ENCODE measurements at regions not wholly inside any gene's neighbourhood (a gene's known extent, or its start where the extent isn't known, plus 50 kb on each side); places are given as distances from the start of the nearest gene placed in this dataset.

DNA sequence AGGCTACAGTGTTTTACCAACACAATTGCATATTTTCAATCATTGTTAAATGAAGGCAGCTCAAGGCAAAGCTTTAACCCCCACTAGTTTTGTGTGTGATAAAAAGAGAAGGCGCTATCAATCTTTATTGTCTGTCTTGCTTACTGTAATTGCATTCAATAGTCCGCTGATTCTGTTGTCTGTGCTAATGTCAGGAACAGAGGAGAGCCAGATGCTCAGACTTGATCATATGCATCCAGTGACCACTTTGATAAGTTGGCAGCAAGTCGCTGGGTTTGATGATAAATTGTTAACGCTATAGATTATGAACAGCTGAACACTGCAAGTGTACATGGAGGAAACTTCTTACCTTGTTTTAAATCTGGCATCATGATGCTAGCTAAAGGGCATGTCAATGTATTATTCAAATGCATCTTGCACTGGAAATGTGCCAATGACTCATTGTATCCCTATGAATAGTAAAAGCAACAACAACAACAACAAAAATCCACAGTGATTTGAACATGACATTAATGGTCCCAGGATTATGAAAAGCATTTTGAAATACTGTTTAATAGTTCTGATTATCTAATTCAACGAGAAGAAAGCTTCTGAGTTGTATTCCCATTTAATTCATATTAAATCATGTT lies 423.5 kb upstream of the FANCL start:
- no peak overlapping the region for H3K4me3 ChIP-seq (ENCODE audit: low read length)
- no peak for DNase-seq (ENCODE audit: low read depth)
- TF ChIP-seq, protein P1, sequence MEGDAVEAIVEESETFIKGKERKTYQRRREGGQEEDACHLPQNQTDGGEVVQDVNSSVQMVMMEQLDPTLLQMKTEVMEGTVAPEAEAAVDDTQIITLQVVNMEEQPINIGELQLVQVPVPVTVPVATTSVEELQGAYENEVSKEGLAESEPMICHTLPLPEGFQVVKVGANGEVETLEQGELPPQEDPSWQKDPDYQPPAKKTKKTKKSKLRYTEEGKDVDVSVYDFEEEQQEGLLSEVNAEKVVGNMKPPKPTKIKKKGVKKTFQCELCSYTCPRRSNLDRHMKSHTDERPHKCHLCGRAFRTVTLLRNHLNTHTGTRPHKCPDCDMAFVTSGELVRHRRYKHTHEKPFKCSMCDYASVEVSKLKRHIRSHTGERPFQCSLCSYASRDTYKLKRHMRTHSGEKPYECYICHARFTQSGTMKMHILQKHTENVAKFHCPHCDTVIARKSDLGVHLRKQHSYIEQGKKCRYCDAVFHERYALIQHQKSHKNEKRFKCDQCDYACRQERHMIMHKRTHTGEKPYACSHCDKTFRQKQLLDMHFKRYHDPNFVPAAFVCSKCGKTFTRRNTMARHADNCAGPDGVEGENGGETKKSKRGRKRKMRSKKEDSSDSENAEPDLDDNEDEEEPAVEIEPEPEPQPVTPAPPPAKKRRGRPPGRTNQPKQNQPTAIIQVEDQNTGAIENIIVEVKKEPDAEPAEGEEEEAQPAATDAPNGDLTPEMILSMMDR (conservative IDR thresholded peaks at IDR 0.05; ENCODE audit: low read depth, low read length): no peak

DNA sequence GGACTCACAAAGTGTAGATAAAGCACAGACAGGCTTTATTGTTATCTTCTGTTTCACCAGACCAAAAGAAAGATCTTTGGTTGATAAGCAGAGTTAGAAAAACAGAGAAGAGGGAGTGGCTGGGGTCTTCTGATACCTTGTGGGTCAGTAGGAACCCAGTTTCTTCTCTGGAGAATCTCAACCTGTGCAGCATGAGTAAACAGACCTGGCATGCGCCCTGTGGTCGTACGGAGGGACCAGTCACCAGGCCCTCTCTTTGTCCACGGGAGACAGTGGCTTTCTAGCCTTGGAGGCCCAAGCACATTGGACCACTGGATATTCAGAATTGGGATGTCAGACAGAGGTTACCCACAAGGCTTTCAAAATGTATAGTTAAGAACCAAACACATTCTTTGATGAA lies 418.9 kb upstream of the FANCL start:
- DNase-seq (ENCODE audit: low read depth): no peak
- TF ChIP-seq, protein P1 (conservative IDR thresholded peaks at IDR 0.05; ENCODE audit: low read depth, low read length): no peak

DNA sequence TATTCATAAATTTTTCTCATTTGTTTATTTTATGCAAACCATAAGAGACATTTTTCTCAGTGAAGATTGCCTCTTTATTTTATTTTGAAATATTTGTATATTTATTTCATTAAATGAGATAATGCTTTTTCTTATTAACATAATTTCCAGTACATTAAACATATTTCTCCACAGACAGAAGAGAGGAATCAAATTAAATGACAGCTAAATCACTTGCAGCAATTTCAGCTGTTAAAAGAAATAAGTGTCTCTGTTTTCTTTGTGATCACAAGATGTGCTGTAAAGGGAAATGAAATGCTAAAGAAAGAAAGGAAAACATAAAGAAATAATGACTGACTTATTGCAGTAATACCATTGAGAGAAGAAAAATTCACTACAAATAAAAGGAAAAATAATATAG lies 414.0 kb upstream of the FANCL start:
- no peak for DNase-seq (ENCODE audit: low read depth)
- TF ChIP-seq, protein P1 (conservative IDR thresholded peaks at IDR 0.05; ENCODE audit: low read depth, low read length): no peak
- no peak overlapping the region for H3K4me3 ChIP-seq (ENCODE audit: low read length)

More for the DNA sequence above, 418.9 kb upstream of the FANCL start:
- H3K4me3 ChIP-seq (ENCODE audit: low read length): no peak overlapping the region

DNA sequence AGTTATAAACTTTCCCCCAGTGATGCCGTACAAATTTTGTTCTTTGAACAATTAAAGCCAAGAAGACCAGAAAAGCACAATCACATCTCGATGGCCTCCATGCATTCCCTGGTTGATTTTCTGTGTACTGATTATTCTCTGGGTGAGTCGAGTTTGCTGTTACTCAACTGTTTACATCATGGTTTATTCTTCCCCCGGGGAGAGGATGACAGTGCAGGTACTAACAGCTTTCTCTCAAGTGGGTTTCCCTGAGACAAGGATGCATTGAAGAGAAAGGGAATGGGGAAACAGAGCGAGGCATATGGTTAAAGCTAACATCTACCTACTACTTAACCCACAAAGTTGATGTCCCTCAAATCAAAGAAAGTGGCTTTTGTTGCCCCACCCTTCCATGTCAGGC lies 410.8 kb upstream of the FANCL start:
- TF ChIP-seq, protein P1 (conservative IDR thresholded peaks at IDR 0.05; ENCODE audit: low read depth, low read length): no peak
- no peak for DNase-seq (ENCODE audit: low read depth)
- H3K4me3 ChIP-seq (ENCODE audit: low read length): no peak overlapping the region

DNA sequence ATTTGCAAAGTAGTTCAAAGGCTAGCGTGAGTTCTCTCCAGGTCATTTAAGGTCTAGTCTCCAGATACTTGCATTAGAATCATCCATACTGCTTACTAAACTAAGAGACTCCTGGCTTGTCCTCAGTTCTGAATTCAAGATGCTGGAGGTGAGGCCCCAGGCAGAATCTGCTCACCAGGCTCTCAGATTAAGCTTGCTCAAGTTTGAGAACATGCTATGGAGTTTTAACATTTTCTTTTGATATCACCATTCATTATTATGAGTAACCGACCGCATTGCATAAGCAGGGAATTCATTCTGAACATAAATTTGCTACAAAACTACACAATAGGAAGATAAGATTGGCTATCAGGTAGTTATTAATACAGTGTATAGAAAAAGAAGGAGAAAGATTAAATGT lies 409.7 kb upstream of the FANCL start:
- TF ChIP-seq, protein P1 (conservative IDR thresholded peaks at IDR 0.05; ENCODE audit: low read depth, low read length): no peak
- no peak overlapping the region for H3K4me3 ChIP-seq (ENCODE audit: low read length)
- DNase-seq (ENCODE audit: low read depth): no peak

DNA sequence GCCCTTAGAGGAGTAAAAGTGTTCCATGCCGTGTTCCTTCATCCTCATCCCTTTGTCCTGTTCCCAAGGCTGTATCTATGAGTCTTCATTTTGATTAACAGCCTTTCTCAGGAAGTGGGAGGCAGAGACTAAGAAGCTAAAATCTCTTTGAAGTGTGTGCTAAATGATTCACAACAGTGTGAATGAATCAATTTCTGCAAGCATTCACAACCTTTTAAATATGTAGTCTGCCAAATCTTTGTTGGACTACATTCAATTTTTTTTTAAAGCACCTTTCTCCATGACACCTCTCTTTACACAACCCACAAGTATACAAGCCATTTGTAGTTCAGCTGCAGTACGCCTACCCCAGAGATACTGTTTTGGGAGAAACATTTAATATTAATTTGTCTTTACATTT lies 408.6 kb upstream of the FANCL start:
- H3K4me3 ChIP-seq (ENCODE audit: low read length): no peak overlapping the region
- TF ChIP-seq, protein P1 (conservative IDR thresholded peaks at IDR 0.05; ENCODE audit: low read depth, low read length): no peak
- DNase-seq (ENCODE audit: low read depth): no peak

DNA sequence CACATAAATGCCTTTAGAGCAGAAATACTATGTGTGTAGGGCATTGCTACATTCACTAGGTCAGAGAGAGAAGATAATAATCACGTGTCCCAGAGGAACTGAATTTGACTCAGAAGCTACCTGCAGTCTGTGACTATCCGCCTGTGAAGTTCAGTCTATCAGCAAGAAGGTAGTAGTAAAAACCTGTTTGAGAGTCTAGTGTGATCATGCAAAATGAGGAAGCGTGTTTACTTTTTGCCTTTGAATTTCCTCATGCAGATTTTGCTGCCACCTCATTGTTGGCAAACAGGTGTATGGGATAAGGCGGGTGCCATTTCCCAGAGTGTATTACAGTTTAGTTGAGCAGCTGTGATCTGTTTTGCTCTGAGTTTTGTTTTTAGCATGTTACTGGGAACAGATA lies 403.9 kb upstream of the FANCL start:
- no peak overlapping the region for H3K4me3 ChIP-seq (ENCODE audit: low read length)
- TF ChIP-seq, protein P1 (conservative IDR thresholded peaks at IDR 0.05; ENCODE audit: low read depth, low read length): no peak
- no peak for DNase-seq (ENCODE audit: low read depth)

All from retinal pigment epithelial cell (primary cell).